EL (cell line): ENCODE measurements at regions not wholly inside any gene's neighbourhood (a gene's known extent, or its start where the extent isn't known, plus 50 kb on each side); places are given as distances from the start of the nearest gene placed in this dataset.

Experiments used
- DNase-seq: peaks from one replicate; pipeline ENCODE4 v3.0.0-alpha.2; 2016

DNA sequence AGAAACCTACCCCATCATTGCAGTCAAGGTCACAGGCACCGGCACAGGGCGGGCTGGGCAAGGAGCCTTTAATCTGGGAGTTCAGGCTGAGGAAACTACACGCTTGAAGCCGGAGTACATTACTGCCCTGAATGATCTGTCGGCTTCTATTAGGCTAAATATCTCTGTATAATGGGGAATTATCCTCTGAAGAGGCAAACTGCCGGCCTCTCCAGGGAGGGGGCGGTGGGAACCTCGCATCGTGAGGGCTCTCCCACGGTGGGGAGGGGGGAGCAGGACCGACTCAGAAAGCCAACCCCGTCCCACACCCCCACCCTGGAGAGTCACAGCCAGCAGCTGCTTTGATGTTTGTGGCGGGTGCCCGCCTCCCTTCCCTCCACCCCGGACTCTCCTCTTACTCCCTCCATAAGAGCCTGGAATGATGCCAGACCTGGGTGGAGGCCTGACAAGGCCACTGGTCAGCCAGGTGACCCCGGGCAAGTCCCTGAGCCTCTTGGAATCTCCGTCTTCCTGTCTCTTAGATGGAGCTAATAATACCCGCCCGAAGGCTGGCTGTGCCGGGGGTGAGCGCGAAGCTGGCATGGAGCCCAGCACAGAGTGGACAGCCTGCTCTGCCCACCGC is 63.4 kb upstream of the LINGO1 start:
- no peak for DNase-seq

DNA sequence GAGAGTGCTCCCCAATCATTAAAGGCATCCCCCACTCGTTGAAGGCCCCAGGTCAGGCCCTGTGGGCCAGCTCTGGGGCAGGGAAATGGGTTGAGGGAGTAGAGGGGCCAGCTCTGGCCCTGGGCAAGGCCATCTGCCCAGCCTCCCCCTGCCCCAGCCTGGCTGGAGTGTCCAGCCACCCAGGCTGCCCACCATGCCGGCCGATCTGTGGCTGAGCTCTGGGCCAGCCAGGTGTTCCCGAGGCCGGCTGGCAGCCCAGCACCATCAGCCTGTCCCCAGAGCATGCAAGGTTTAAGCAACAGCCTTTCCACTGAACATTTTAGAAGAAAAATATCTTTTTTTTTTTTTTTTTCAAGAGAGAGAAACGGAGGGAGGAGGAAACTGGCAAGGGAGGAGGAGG is 62.8 kb upstream of the LINGO1 start:
- DNase-seq = no peak

GRCh38 chr15:77693576-77693975 is 60.9 kb upstream of the LINGO1 start:
- DNase-seq = no peak

DNA sequence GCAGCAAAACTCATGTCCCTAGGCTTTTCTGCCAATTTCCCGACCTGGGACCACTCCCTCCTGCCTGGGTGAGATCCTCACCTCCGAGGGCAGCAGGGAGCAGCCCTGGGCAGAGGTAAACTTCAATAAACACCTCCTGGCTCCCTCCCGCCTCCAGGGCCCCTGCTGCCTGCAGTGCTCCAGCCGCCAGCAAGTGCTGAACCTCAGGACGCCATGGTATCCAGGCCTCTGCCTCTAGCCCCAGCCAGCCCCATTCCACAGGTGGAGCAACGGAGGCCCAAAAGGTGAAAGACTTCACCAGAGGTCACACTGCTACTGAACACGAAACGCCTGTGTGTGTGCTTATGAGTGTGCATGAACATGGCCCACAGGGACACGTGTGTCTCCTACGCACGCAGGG is 59.9 kb upstream of the LINGO1 start:
- no peak for DNase-seq

GRCh38 chr15:77691607-77692006 is 58.9 kb upstream of the LINGO1 start:
- DNase-seq = no peak

DNA sequence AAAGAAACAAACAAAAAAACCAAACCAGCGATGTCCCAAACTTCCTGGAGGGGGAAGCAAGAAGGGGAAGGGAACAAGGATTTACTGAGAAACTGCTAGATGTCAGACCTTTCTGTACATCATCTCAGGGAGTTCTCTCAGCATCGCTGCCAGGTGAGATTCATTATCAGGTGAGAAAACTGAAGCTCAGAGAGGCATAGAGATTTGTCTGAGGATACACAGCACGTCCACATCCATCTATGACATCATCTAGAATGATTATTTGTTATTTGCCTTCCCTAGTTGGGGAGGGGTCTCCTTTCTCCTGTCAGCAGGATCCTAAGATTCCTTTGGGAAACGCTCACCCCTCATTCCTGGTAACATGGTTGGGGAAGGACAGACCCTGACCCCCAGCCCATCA is 57.1 kb upstream of the LINGO1 start:
- no peak for DNase-seq

GRCh38 chr15:77688693-77689092 is 56.0 kb upstream of the LINGO1 start:
- no peak for DNase-seq

GRCh38 chr15:77688266-77688665 is 55.6 kb upstream of the LINGO1 start:
- DNase-seq = no peak

GRCh38 chr15:77685082-77685815 is 52.5 kb upstream of the LINGO1 start:
- no peak for DNase-seq

- DNase-seq = no peak
Measured at GRCh38 chr15:77684341-77685081, 51.8 kb upstream of the LINGO1 start.

- DNase-seq = no peak
Measured at GRCh38 chr15:77682564-77682963, 49.9 kb upstream of the LINGO1 start.
